A549 (cell line): ENCODE measurements at regions not wholly inside any gene's neighbourhood (a gene's known extent, or its start where the extent isn't known, plus 50 kb on each side); places are given as distances from the start of the nearest gene placed in this dataset.
A peak's percentile ranks its signal among the peaks of the same experiment; 100 is the strongest.

Source experiments
- ATAC-seq, 2 experiments: fragments of 200-7000 bp in 1 of 2; fragments of >200 bp in 1 of 2; cut with Nextera tagmentation in 1 of 2; cut with Tn5 transposase in 1 of 2; 3 replicates each; pipeline versions ENCODE4 v1.8.0 to v1.9.1; 2018 to 2020; ENCODE audit warnings: mild to moderate bottlenecking in 1 of 2, moderate library complexity in 1 of 2
- CTCF ChIA-PET: fragments of 300-600 bp; sonication (Branson Sonifier 250); formaldehyde crosslinking; extraction: SDS; loops from one replicate; lab custom pipeline; 2021; ENCODE audit warnings: antibody characterized with exemption, inconsistent platforms; lab: Yijun Ruan, JAX
- POLR2A ChIA-PET: fragments of 350-600 bp; formaldehyde crosslinking; extraction: SDS; loops from one replicate; lab custom pipeline; 2021; ENCODE audit warnings: antibody characterized with exemption, inconsistent platforms; lab: Yijun Ruan, JAX
- DNase-seq, 2 experiments: peaks; one replicate each; pipeline versions ENCODE4 v3.0.0 to v3.0.0-alpha.2; 2011 to 2016; ENCODE audit warnings: low read depth in 1 of 2, low spot score in 1 of 2
- FAIRE-seq: peaks from 2 replicates; lab custom pipeline; 2011; peaks lifted over from hg19 to GRCh38; lab: Jason Lieb, UNC
- H3K27ac ChIP-seq, 2 experiments: fragments of >200 bp; sonication (Bioruptor Twin); formaldehyde crosslinking; 3 replicates each; pipeline ENCODE4 v1.5.1; 2016 to 2017
- H3K4me1 ChIP-seq: fragments of >200 bp; sonication (Bioruptor Twin); formaldehyde crosslinking; 3 replicates; pipeline ENCODE4 v1.6.1; 2016
- H3K4me2 ChIP-seq: fragments of >200 bp; sonication (Bioruptor Twin); formaldehyde crosslinking; 3 replicates; pipeline ENCODE4 v1.6.1; 2016
- H3K4me3 ChIP-seq: fragments of >200 bp; sonication (Bioruptor Twin); formaldehyde crosslinking; 3 replicates; pipeline ENCODE4 v1.5.1; 2016
- H3K9me3 ChIP-seq: fragments of >200 bp; sonication (Bioruptor Twin); formaldehyde crosslinking; 3 replicates; pipeline ENCODE4 v1.6.1; 2016
- CEBPB ChIP-seq, 2 experiments: fragments of >200 bp in 1 of 2; sonication (Bioruptor Twin) in 1 of 2; formaldehyde crosslinking in 1 of 2; IDR thresholded peaks; 2 replicates each; pipeline ENCODE4 v1.6.1; 2012 to 2016
- EHMT2 ChIP-seq: fragments of 200-600 bp; sonication (generic); IDR thresholded peaks from 2 replicates; pipeline ENCODE4 v1.6.1; 2016; ENCODE audit warnings: antibody characterized with exemption, low read depth, mild to moderate bottlenecking, moderate library complexity
- ELK1 ChIP-seq: fragments of 150-350 bp; IDR thresholded peaks from 2 replicates; pipeline ENCODE4 v1.6.1; 2014; ENCODE audit warnings: low read depth, mild to moderate bottlenecking, low read length
- EP300 ChIP-seq, 2 experiments: fragments of >200 bp; sonication (Bioruptor Twin); formaldehyde crosslinking; IDR thresholded peaks; 2 replicates in 1 of 2; 3 replicates in 1 of 2; pipeline ENCODE4 v1.6.1; 2016 to 2017
- FOSL2 ChIP-seq, 2 experiments: fragments of 450-650 bp in 1 of 2; fragments of >200 bp in 1 of 2; sonication (Bioruptor Twin) in 1 of 2; formaldehyde crosslinking; IDR thresholded peaks; 2 replicates each; pipeline versions ENCODE4 v1.5.0 to v1.6.1; 2016 to 2020; ENCODE audit warnings: mild to moderate bottlenecking in 1 of 2, moderate library complexity in 1 of 2
- GATA3 ChIP-seq: IDR thresholded peaks from 2 replicates; pipeline ENCODE4 v1.6.1; 2012; ENCODE audit warnings: borderline replicate concordance
- HOXB13 ChIP-seq: fragments of 250-450 bp; sonication (Bioruptor Pico); IDR thresholded peaks from 2 replicates; pipeline ENCODE4 v1.5.0; 2020; ENCODE audit warnings: low read depth, mild to moderate bottlenecking, moderate library complexity
- JUNB ChIP-seq: fragments of >200 bp; sonication (Bioruptor Twin); formaldehyde crosslinking; IDR thresholded peaks from 2 replicates; pipeline ENCODE4 v1.6.1; 2016
- MAFK ChIP-seq: fragments of 450-650 bp; IDR thresholded peaks from 2 replicates; pipeline ENCODE4 v1.6.1; 2014; ENCODE audit not compliant: partially characterized antibody
- PHF8 ChIP-seq: fragments of 200-600 bp; sonication (generic); IDR thresholded peaks from 2 replicates; pipeline ENCODE4 v1.6.1; 2016; ENCODE audit warnings: low read depth, mild to moderate bottlenecking, antibody characterized with exemption, moderate library complexity, borderline replicate concordance
- REST ChIP-seq: fragments of 200-600 bp; sonication (generic); IDR thresholded peaks from 2 replicates; pipeline ENCODE4 v1.6.1; 2016; ENCODE audit warnings: antibody characterized with exemption, mild to moderate bottlenecking, moderate library complexity
- RNF2 ChIP-seq: fragments of 200-600 bp; sonication (generic); IDR thresholded peaks from 2 replicates; pipeline ENCODE4 v1.6.1; 2016; ENCODE audit warnings: low read depth, mild to moderate bottlenecking, antibody characterized with exemption, moderate library complexity, borderline replicate concordance
- ZSCAN20 ChIP-seq: fragments of 250-450 bp; sonication (Bioruptor Pico); IDR thresholded peaks from 2 replicates; pipeline ENCODE4 v1.8.0; 2022; ENCODE audit warnings: mild to moderate bottlenecking, moderate library complexity
- WGBS: methylation state at CpG from one replicate; pipeline ENCODE4 v1.1.6; 2017; ENCODE audit errors: missing lambda C conversion rate; 5-methylcytosine and 5-hydroxymethylcytosine counted together
- TF ChIP-seq, protein P1 (sequence below): IDR thresholded peaks from 2 replicates; pipeline ENCODE4 v1.6.1; 2012
- TF ChIP-seq, protein P2 (sequence below): fragments of >200 bp; sonication (Bioruptor Twin); formaldehyde crosslinking; IDR thresholded peaks from 3 replicates; pipeline ENCODE4 v1.5.1; 2016
- TF ChIP-seq, protein P3 (sequence below): fragments of 250-450 bp; sonication (Bioruptor Pico); IDR thresholded peaks from 2 replicates; pipeline ENCODE4 v1.5.0; 2020; ENCODE audit warnings: low read depth, mild to moderate bottlenecking, moderate library complexity

- peak overlapping the region; percentile 72 for H3K4me2 ChIP-seq
- ATAC-seq (peak; percentile 91 to 92), FAIRE-seq (peak; percentile 89), DNase-seq (peak; percentile 67 to 71)
- TF ChIP-seq CEBPB (IDR thresholded peaks at IDR 0.05): peak; percentile 19 to 40; a peak in 1 of 4 replicates
- peak; percentile 35; the same call in 1 of the 2 replicates for TF ChIP-seq JUNB
- TF ChIP-seq, protein P1, sequence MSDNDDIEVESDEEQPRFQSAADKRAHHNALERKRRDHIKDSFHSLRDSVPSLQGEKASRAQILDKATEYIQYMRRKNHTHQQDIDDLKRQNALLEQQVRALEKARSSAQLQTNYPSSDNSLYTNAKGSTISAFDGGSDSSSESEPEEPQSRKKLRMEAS: peak; percentile 56
- no peak for TF ChIP-seq REST
- peak; percentile 85 for TF ChIP-seq FOSL2 (IDR thresholded peaks at IDR 0.05)
- TF ChIP-seq FOSL2 (CRISPR knock-in tag; IDR thresholded peaks at IDR 0.05): peak; percentile 94
- peaks cover 10% of the 10 kb centered on the region; the same call in 2 of the 3 replicates for H3K4me1 ChIP-seq
- ChIA-PET POLR2A (interaction anchor here (1.4 kb wide), 1 partner anchor 72 kb away, joined by 5 read pairs; the partner anchor contains the start of gene ZNF280D), CTCF (interaction anchor here (1.3 kb wide), 1 partner anchor 501 kb away, joined by 3 read pairs; no protein-coding TSS in a partner anchor)
- peak overlapping the region; percentile 57 to 69 for H3K27ac ChIP-seq
- H3K4me3 ChIP-seq: peak overlapping the region; percentile 20; the same call in 1 of the 3 replicates
- H3K9me3 ChIP-seq: peaks cover 33% of the 10 kb centered on the region
- WGBS: 34% methylated on average over 9 of the region's 9 CpGs
These were observed 72.3 kb upstream of the ZNF280D start for GRCh38 chr15:56805466-56806147.

DNA sequence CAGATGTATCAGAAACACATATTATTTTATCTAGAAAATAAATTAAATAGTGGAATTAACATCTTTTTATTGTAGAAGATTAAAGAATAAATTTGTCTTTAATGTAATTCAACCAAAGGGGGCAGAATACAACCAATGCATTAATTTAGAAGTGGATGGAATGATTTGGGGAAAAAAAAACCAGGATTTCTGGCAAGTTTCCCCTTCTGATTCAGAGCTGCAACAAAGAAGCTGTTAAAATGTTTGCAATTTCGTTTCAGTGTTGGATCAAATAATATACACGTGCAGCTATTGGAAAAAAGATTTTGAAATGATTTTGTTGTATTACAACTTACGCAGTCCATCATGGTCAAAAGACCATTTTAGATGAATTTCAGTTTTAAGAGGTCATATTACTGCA is 71.6 kb upstream of the ZNF280D start:
- TF ChIP-seq, protein P2, sequence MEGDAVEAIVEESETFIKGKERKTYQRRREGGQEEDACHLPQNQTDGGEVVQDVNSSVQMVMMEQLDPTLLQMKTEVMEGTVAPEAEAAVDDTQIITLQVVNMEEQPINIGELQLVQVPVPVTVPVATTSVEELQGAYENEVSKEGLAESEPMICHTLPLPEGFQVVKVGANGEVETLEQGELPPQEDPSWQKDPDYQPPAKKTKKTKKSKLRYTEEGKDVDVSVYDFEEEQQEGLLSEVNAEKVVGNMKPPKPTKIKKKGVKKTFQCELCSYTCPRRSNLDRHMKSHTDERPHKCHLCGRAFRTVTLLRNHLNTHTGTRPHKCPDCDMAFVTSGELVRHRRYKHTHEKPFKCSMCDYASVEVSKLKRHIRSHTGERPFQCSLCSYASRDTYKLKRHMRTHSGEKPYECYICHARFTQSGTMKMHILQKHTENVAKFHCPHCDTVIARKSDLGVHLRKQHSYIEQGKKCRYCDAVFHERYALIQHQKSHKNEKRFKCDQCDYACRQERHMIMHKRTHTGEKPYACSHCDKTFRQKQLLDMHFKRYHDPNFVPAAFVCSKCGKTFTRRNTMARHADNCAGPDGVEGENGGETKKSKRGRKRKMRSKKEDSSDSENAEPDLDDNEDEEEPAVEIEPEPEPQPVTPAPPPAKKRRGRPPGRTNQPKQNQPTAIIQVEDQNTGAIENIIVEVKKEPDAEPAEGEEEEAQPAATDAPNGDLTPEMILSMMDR: peak; percentile 8; the same call in 1 of the 3 replicates
- no peak for TF ChIP-seq HOXB13 (CRISPR knock-in tag)
- TF ChIP-seq, all 56 proteins: peak for 1
- WGBS: 63% methylated on average over 3 of the region's 3 CpGs
- ATAC-seq: no peak

DNA sequence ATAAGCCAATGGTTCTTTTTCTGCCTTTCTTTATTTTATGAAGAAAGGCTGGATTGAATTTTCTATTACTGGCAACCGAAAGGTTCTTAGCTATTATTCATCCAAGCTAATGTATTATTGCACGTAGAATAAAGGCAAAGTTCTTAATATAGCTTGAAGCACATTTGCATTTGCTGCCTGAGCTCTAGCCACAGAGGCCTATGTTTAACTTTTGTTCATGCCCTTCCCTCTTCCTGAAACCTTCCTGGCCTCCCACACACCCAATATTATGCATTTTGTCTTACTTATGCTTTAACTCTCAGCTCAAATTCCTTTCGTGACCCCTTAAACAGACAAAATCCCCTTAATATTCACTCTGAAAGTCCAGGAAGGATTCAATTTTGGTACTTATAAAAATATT is 71.0 kb upstream of the ZNF280D start:
- FAIRE-seq (peak; percentile 51), ATAC-seq (no peak), DNase-seq (no peak)
- H3K4me3 ChIP-seq: no peak overlapping the region
- H3K4me1 ChIP-seq: peaks cover 10% of the 10 kb centered on the region; the same call in 2 of the 3 replicates
- ChIA-PET CTCF (interaction anchor here (1.1 kb wide), 1 partner anchor 13 kb away, joined by 4 read pairs; no protein-coding TSS in a partner anchor), POLR2A (no interaction called here)
- H3K27ac ChIP-seq: no peak overlapping the region
- no peak overlapping the region for H3K4me2 ChIP-seq
- 90% methylated on average over 3 of the region's 3 CpGs for WGBS
- peaks cover 29% of the 10 kb centered on the region for H3K9me3 ChIP-seq
- TF ChIP-seq GATA3: no peak
- TF ChIP-seq REST: no peak
- TF ChIP-seq FOSL2 (IDR thresholded peaks at IDR 0.05): no peak
- TF ChIP-seq FOSL2 (CRISPR knock-in tag; IDR thresholded peaks at IDR 0.05): no peak
- TF ChIP-seq MAFK: no peak
- no peak for TF ChIP-seq CEBPB (IDR thresholded peaks at IDR 0.05)
- TF ChIP-seq EHMT2: no peak
- TF ChIP-seq, protein P3, sequence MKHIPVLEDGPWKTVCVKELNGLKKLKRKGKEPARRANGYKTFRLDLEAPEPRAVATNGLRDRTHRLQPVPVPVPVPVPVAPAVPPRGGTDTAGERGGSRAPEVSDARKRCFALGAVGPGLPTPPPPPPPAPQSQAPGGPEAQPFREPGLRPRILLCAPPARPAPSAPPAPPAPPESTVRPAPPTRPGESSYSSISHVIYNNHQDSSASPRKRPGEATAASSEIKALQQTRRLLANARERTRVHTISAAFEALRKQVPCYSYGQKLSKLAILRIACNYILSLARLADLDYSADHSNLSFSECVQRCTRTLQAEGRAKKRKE (CRISPR knock-in tag): no peak
- no peak for TF ChIP-seq ELK1
- TF ChIP-seq PHF8: no peak
- TF ChIP-seq ZSCAN20 (CRISPR knock-in tag): no peak
- TF ChIP-seq EP300 (IDR thresholded peaks at IDR 0.05): no peak
- TF ChIP-seq RNF2: no peak

More for the DNA sequence above, 71.6 kb upstream of the ZNF280D start:
- H3K4me1 ChIP-seq: peaks cover 10% of the 10 kb centered on the region; the same call in 2 of the 3 replicates
- no peak for DNase-seq
- H3K4me3 ChIP-seq: no peak overlapping the region
- peaks cover 33% of the 10 kb centered on the region for H3K9me3 ChIP-seq
- no peak overlapping the region; the same call in 2 of the 3 replicates for H3K4me2 ChIP-seq
- CTCF ChIA-PET: interaction anchor here (1.1 kb wide), 1 partner anchor 12 kb away, joined by 4 read pairs; no protein-coding TSS in a partner anchor
- POLR2A ChIA-PET: no interaction called here
- no peak for FAIRE-seq
- H3K27ac ChIP-seq: no peak overlapping the region
